H9 (cell line): ENCODE measurements at regions not wholly inside any gene's neighbourhood (a gene's known extent, or its start where the extent isn't known, plus 50 kb on each side); places are given as distances from the start of the nearest gene placed in this dataset.
"Not testable (repeated sequence)": the region's sequence is repeated elsewhere in the genome, so short reads cannot be mapped to it uniquely, and the experiment has no call there.

ENCODE experiments used
- DNase-seq: peaks from one replicate; pipeline ENCODE4 v3.0.0-alpha.2; 2017
- H2AFZ ChIP-seq: one replicate; pipeline ENCODE4 v1.6.1; 2013; ENCODE audit warnings: mild to moderate bottlenecking, low read length, control low read depth, moderate library complexity
- H2AK5ac ChIP-seq: 2 replicates; pipeline ENCODE4 v1.6.1; 2013; ENCODE audit warnings: low read length, control low read depth, mixed read lengths; ENCODE audit not compliant: insufficient read length
- H2BK120ac ChIP-seq: one replicate; pipeline ENCODE4 v1.6.1; 2013; ENCODE audit warnings: low read depth, mild to moderate bottlenecking, low read length, control low read depth, inconsistent platforms; ENCODE audit not compliant: poor library complexity, severe bottlenecking
- H2BK12ac ChIP-seq: 2 replicates; pipeline ENCODE4 v1.6.1; 2013; ENCODE audit warnings: low read length, control low read depth, mixed read lengths, low read depth; ENCODE audit not compliant: insufficient read length
- H2BK15ac ChIP-seq: 2 replicates; pipeline ENCODE4 v1.6.1; 2013; ENCODE audit warnings: low read depth, low read length, control low read depth
- H2BK20ac ChIP-seq: one replicate; pipeline ENCODE4 v1.6.1; 2013; ENCODE audit warnings: low read depth, mild to moderate bottlenecking, low read length, control low read depth, inconsistent platforms; ENCODE audit not compliant: poor library complexity, severe bottlenecking
- H2BK5ac ChIP-seq: 2 replicates; pipeline ENCODE4 v1.6.1; 2013; ENCODE audit warnings: low read length, control low read depth, mixed read lengths; ENCODE audit not compliant: insufficient read length
- H3K14ac ChIP-seq: 2 replicates; pipeline ENCODE4 v1.6.1; 2013; ENCODE audit warnings: low read length, control low read depth; ENCODE audit not compliant: insufficient read depth
- H3K18ac ChIP-seq: 2 replicates; pipeline ENCODE4 v1.6.1; 2013; ENCODE audit warnings: low read depth, mild to moderate bottlenecking, mixed read lengths, low read length, control low read depth; ENCODE audit not compliant: insufficient read length
- H3K23ac ChIP-seq: 2 replicates; pipeline ENCODE4 v1.6.1; 2013; ENCODE audit warnings: low read length, control low read depth, mixed read lengths, low read depth; ENCODE audit not compliant: insufficient read length
- H3K23me2 ChIP-seq: 2 replicates; pipeline ENCODE4 v1.6.1; 2013; ENCODE audit warnings: low read depth, mild to moderate bottlenecking, mixed read lengths, low read length, control low read depth; ENCODE audit not compliant: insufficient read length, poor library complexity, severe bottlenecking
- H3K27ac ChIP-seq: 2 replicates; pipeline ENCODE4 v1.5.1; 2013; ENCODE audit warnings: low read length, control low read depth, mixed read lengths, low read depth; ENCODE audit not compliant: insufficient read length
- H3K27me3 ChIP-seq: 2 replicates; pipeline ENCODE4 v1.6.1; 2013; ENCODE audit warnings: low read length, control low read depth, inconsistent platforms; ENCODE audit not compliant: insufficient read depth
- H3K4ac ChIP-seq: 2 replicates; pipeline ENCODE4 v1.6.1; 2013; ENCODE audit warnings: low read depth, mild to moderate bottlenecking, control low read depth, inconsistent platforms, low read length, moderate library complexity
- H3K4me1 ChIP-seq: 2 replicates; pipeline ENCODE4 v1.6.1; 2013; ENCODE audit warnings: low read length, control low read depth, inconsistent platforms; ENCODE audit not compliant: insufficient read depth
- H3K4me2 ChIP-seq: 2 replicates; pipeline ENCODE4 v1.6.1; 2013; ENCODE audit warnings: low read length, control low read depth, mixed read lengths; ENCODE audit not compliant: insufficient read length, insufficient read depth
- H3K56ac ChIP-seq: 2 replicates; pipeline ENCODE4 v1.6.1; 2013; ENCODE audit warnings: low read depth, mild to moderate bottlenecking, mixed read lengths, low read length, control low read depth; ENCODE audit not compliant: insufficient read length
- H3K79me1 ChIP-seq: 2 replicates; pipeline ENCODE4 v1.6.1; 2013; ENCODE audit warnings: low read depth, mild to moderate bottlenecking, moderate library complexity, low read length, control low read depth, inconsistent platforms; ENCODE audit not compliant: insufficient read depth, poor library complexity, severe bottlenecking
- H3K79me2 ChIP-seq: 2 replicates; pipeline ENCODE4 v1.6.1; 2013; ENCODE audit warnings: low read length, control low read depth, inconsistent platforms; ENCODE audit not compliant: insufficient read depth
- H3K9ac ChIP-seq: 2 replicates; pipeline ENCODE4 v1.6.1; 2013; ENCODE audit warnings: low read length, control low read depth, mixed read lengths; ENCODE audit not compliant: insufficient read length; ENCODE audit errors: extremely low read depth
- H3K9me3 ChIP-seq: one replicate; pipeline ENCODE4 v1.6.1; 2013; ENCODE audit warnings: low read depth, low read length, inconsistent platforms; ENCODE audit not compliant: control insufficient read depth
- H3T11ph ChIP-seq: one replicate; pipeline ENCODE4 v1.6.1; 2013; ENCODE audit warnings: mild to moderate bottlenecking, low read length, control low read depth, inconsistent platforms
- H4K20me1 ChIP-seq: one replicate; pipeline ENCODE4 v1.6.1; 2013; ENCODE audit not compliant: control insufficient read depth, insufficient read length, insufficient read depth
- H4K5ac ChIP-seq: 2 replicates; pipeline ENCODE4 v1.6.1; 2013; ENCODE audit warnings: low read depth, mild to moderate bottlenecking, mixed read lengths, low read length, control low read depth; ENCODE audit not compliant: insufficient read length
- H4K8ac ChIP-seq: replicated peaks from 2 replicates; pipeline ENCODE4 v1.6.1; 2013; ENCODE audit warnings: low read length, control low read depth, mixed read lengths, low read depth; ENCODE audit not compliant: insufficient read length
- H4K91ac ChIP-seq: 2 replicates; pipeline ENCODE4 v1.6.1; 2013; ENCODE audit warnings: low read depth, mild to moderate bottlenecking, moderate library complexity, mixed read lengths, low read length, control low read depth; ENCODE audit not compliant: insufficient read length
- H3K27ac Mint-ChIP-seq, 3 experiments: 2 replicates in 2 of 3; 3 replicates in 1 of 3; pipeline ENCODE4 v1.8.0; 2020 to 2021; ENCODE audit warnings: mixed read lengths in 3 of 3, mild to moderate bottlenecking in 1 of 3, moderate library complexity in 1 of 3
- H3K27me3 Mint-ChIP-seq: 2 replicates; pipeline ENCODE4 v1.8.0; 2021; ENCODE audit warnings: low read depth, mild to moderate bottlenecking, moderate library complexity, mixed read lengths
- H3K36me3 Mint-ChIP-seq, 3 experiments: 2 replicates in 2 of 3; 3 replicates in 1 of 3; pipeline ENCODE4 v1.8.0; 2020 to 2021; ENCODE audit warnings: low read depth in 3 of 3, mixed read lengths in 3 of 3; ENCODE audit not compliant: insufficient read depth in 1 of 3
- H3K4me1 Mint-ChIP-seq, 2 experiments: 2 replicates each; pipeline ENCODE4 v1.8.0; 2020; ENCODE audit warnings: mixed read lengths in 2 of 2
- H3K4me3 Mint-ChIP-seq, 2 experiments: 2 replicates in 1 of 2; 3 replicates in 1 of 2; pipeline ENCODE4 v1.8.0; 2020 to 2021; ENCODE audit warnings: mild to moderate bottlenecking in 2 of 2, mixed read lengths in 2 of 2, moderate library complexity in 1 of 2
- H3K9me3 Mint-ChIP-seq, 2 experiments: 2 replicates in 1 of 2; 3 replicates in 1 of 2; pipeline ENCODE4 v1.8.0; 2020; ENCODE audit warnings: mild to moderate bottlenecking in 2 of 2, mixed read lengths in 2 of 2, moderate library complexity in 1 of 2
- WGBS: extraction: QIAGEN DNeasy Blood & Tissue Kit; methylation state at CpG from one replicate; pipeline ENCODE4 v1.1.7; 2013; ENCODE audit warnings: missing lambda C conversion rate, low lambda C conversion rate, mixed read lengths; ENCODE audit not compliant: insufficient read length; ENCODE audit errors: extremely low coverage; 5-methylcytosine and 5-hydroxymethylcytosine counted together

GRCh38 chr9:67339216-67339615 is 346.9 kb upstream of the SPATA31A3 start:
- not testable (repeated sequence) for H3K9me3 Mint-ChIP-seq, H3K79me1 ChIP-seq, H2BK15ac ChIP-seq, H3K23ac ChIP-seq, H2AFZ ChIP-seq, H3K27me3 Mint-ChIP-seq, H3K27ac ChIP-seq, H3K27ac Mint-ChIP-seq, H3K4me1 ChIP-seq, H2BK20ac ChIP-seq, H3K4me2 ChIP-seq, H2BK120ac ChIP-seq, H3K4me1 Mint-ChIP-seq, H3K23me2 ChIP-seq, H3K56ac ChIP-seq, H4K20me1 ChIP-seq, H3K27me3 ChIP-seq, H3T11ph ChIP-seq, H4K5ac ChIP-seq, H2AK5ac ChIP-seq, H3K14ac ChIP-seq, H3K9me3 ChIP-seq, H3K4me3 Mint-ChIP-seq, DNase-seq, H2BK12ac ChIP-seq, H3K36me3 Mint-ChIP-seq, H2BK5ac ChIP-seq, H3K18ac ChIP-seq, H3K79me2 ChIP-seq, H4K8ac ChIP-seq, H3K4ac ChIP-seq, H4K91ac ChIP-seq, H3K9ac ChIP-seq
- no CpG with 5 or more reads among the region's 7 CpGs for WGBS

GRCh38 chr9:67338201-67338600 is 345.9 kb upstream of the SPATA31A3 start:
- H2AFZ ChIP-seq, H3K23me2 ChIP-seq, H2BK15ac ChIP-seq, H3K27ac Mint-ChIP-seq, H3K14ac ChIP-seq, H2BK20ac ChIP-seq, H2BK12ac ChIP-seq, H3K9ac ChIP-seq, H2BK120ac ChIP-seq, H2AK5ac ChIP-seq, H3K27me3 ChIP-seq, H3K27me3 Mint-ChIP-seq, H3K79me2 ChIP-seq, H3K56ac ChIP-seq, H4K5ac ChIP-seq, H3K4me2 ChIP-seq, H4K8ac ChIP-seq, H3K9me3 ChIP-seq, H3K18ac ChIP-seq, H3K36me3 Mint-ChIP-seq, H3K4me1 ChIP-seq, H3K79me1 ChIP-seq, H3K9me3 Mint-ChIP-seq, H4K91ac ChIP-seq, H4K20me1 ChIP-seq, H3K27ac ChIP-seq, H3K4me1 Mint-ChIP-seq, H3T11ph ChIP-seq, H3K4me3 Mint-ChIP-seq, H2BK5ac ChIP-seq, DNase-seq, H3K4ac ChIP-seq, H3K23ac ChIP-seq: not testable (repeated sequence)
- no CpG with 5 or more reads among the region's 12 CpGs for WGBS
